ENCODE measurements at regions not wholly inside any gene's neighbourhood (a gene's known extent, or its start where the extent isn't known, plus 50 kb on each side); places are given as distances from the start of the nearest gene placed in this dataset.

- TF ChIP-seq BRCA1 (IDR thresholded peaks at IDR 0.05; ENCODE audit: low read depth, low read length) (no peak), FOSL1 (IDR thresholded peaks at IDR 0.05; ENCODE audit: insufficient read depth, low read depth, low read length) (no peak), SUZ12 (IDR thresholded peaks at IDR 0.05; ENCODE audit: low read length) (no peak), YY1 (IDR thresholded peaks at IDR 0.05; ENCODE audit: low read depth, low read length) (no peak)
- TF ChIP-seq, protein P1, sequence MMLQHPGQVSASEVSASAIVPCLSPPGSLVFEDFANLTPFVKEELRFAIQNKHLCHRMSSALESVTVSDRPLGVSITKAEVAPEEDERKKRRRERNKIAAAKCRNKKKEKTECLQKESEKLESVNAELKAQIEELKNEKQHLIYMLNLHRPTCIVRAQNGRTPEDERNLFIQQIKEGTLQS (IDR thresholded peaks at IDR 0.05; ENCODE audit: insufficient read depth, low read depth, low read length), result no peak
- no peaks in the 10 kb centered on the region for H3K79me2 ChIP-seq (ENCODE audit: control insufficient read depth in 1 of 2, insufficient read depth in 2 of 2, low read length in 2 of 2)
- no peak overlapping the region for H3K14ac ChIP-seq (ENCODE audit: insufficient read length)
- no peak overlapping the region for H3K23ac ChIP-seq (ENCODE audit: insufficient read length)
- H4K5ac ChIP-seq (ENCODE audit: insufficient read length, low read depth, low read length), result no peak overlapping the region
- H4K91ac ChIP-seq (replicated peaks; ENCODE audit: insufficient read length, low read length), result no peak overlapping the region
- H3K18ac ChIP-seq (ENCODE audit: extremely low read depth, low read length), result no peak overlapping the region
- no peak overlapping the region for H4K8ac ChIP-seq (ENCODE audit: extremely low read depth, insufficient read depth, low read length)
- no peaks in the 10 kb centered on the region for H3K4me1 ChIP-seq (replicated peaks in 1 of 4; ENCODE audit: control insufficient read depth in 3 of 4, insufficient read depth in 4 of 4, low read length in 3 of 4)
- H2BK20ac ChIP-seq (ENCODE audit: low read length), result no peak overlapping the region
- DNase-seq (ENCODE audit: low read depth in 1 of 2, low spot score in 2 of 2) (no peak), FAIRE-seq (no peak)
- no peak overlapping the region for H3K9ac ChIP-seq (replicated peaks in 1 of 4; ENCODE audit: extremely low read depth in 1 of 4, low read depth in 3 of 4, low read length in 3 of 4)
- H3K23me2 ChIP-seq (ENCODE audit: low read depth, low read length), result no peaks in the 10 kb centered on the region
- WGBS, 2 experiments (ENCODE audit: extremely low coverage in 1 of 2, insufficient coverage in 1 of 2, insufficient read length in 1 of 2, insufficient replicate concordance in 2 of 2, low coverage in 1 of 2, low lambda C conversion rate in 2 of 2, missing lambda C conversion rate in 1 of 2), result 87% methylated on average over 2 of the region's 2 CpGs; no CpG with 5 or more reads in 1 of the 2 experiments
- H3K4me2 ChIP-seq (ENCODE audit: insufficient read depth in 1 of 2, low read depth in 2 of 2, low read length in 2 of 2), result no peak overlapping the region
- H2AFZ ChIP-seq (ENCODE audit: low read length), result no peak overlapping the region
- no peaks in the 10 kb centered on the region for H3K27me3 ChIP-seq (replicated peaks in 1 of 4; ENCODE audit: control insufficient read depth in 3 of 4, extremely low read depth in 1 of 4, insufficient read depth in 3 of 4, low read length in 3 of 4)
- no peaks in the 10 kb centered on the region for H3K9me3 ChIP-seq (ENCODE audit: insufficient read depth in 2 of 2, low read depth in 1 of 2, low read length in 1 of 2)
- H3K56ac ChIP-seq (replicated peaks; ENCODE audit: insufficient read length, low read depth, low read length), result no peak overlapping the region
- no peak overlapping the region for H2BK120ac ChIP-seq (replicated peaks; ENCODE audit: low read depth, low read length)
- H2BK15ac ChIP-seq (ENCODE audit: low read length), result no peak overlapping the region
- ChIA-PET CTCF (ENCODE audit: partially characterized antibody) (interaction anchor here (0.6 kb wide), 1 partner anchor 21 kb away, joined by 3 read pairs; no protein-coding TSS in a partner anchor), POLR2A (ENCODE audit: partially characterized antibody) (no interaction called here)
- no peaks in the 10 kb centered on the region for H3K36me3 ChIP-seq (ENCODE audit: control insufficient read depth in 2 of 4, insufficient read depth in 4 of 4, low read length in 3 of 4)
- no peak overlapping the region for H2BK5ac ChIP-seq (ENCODE audit: low read depth, low read length)
- H2BK12ac ChIP-seq (ENCODE audit: low read depth, low read length), result no peak overlapping the region
- no peak overlapping the region for H2AK5ac ChIP-seq (ENCODE audit: low read depth, low read length)
- H4K20me1 ChIP-seq (replicated peaks in 1 of 2; ENCODE audit: control insufficient read depth in 1 of 2, insufficient read depth in 2 of 2, low read length in 2 of 2), result no peaks in the 10 kb centered on the region
- H3K4me3 ChIP-seq (ENCODE audit: extremely low read depth in 1 of 4, insufficient read depth in 2 of 4, low read depth in 3 of 4, low read length in 4 of 4), result no peak overlapping the region
- no peaks in the 10 kb centered on the region for H3K79me1 ChIP-seq (ENCODE audit: low read depth, low read length)
- no peak overlapping the region for H3K27ac ChIP-seq (ENCODE audit: low read depth, low read length)
- H3K4ac ChIP-seq (replicated peaks; ENCODE audit: insufficient read length, low read depth, low read length), result no peak overlapping the region
Observed at GRCh38 chr14:28867571-28867970, 101.0 kb downstream of the FOXG1 start.
